GM23248 (cell line): ENCODE measurements at regions not wholly inside any gene's neighbourhood (a gene's known extent, or its start where the extent isn't known, plus 50 kb on each side); places are given as distances from the start of the nearest gene placed in this dataset.
A peak's percentile ranks its signal among the peaks of the same experiment; 100 is the strongest.

Experiments used
- DNase-seq: peaks from one replicate; pipeline ENCODE4 v3.0.0-alpha.2; 2015
- H2AFZ ChIP-seq: fragments of 200-600 bp; sonication (generic); 2 replicates; pipeline ENCODE4 v1.6.1; 2016; ENCODE audit warnings: antibody characterized with exemption
- H3F3A ChIP-seq: fragments of 200-600 bp; sonication (generic); 2 replicates; pipeline ENCODE4 v1.6.1; 2016; ENCODE audit warnings: mild to moderate bottlenecking, antibody characterized with exemption, mixed run types; ENCODE audit not compliant: insufficient read depth
- H3K27ac ChIP-seq: fragments of 200-600 bp; sonication (generic); 2 replicates; pipeline ENCODE4 v1.5.1; 2016; ENCODE audit warnings: mild to moderate bottlenecking
- H3K27me3 ChIP-seq: fragments of 200-600 bp; sonication (generic); replicated peaks from 2 replicates; pipeline ENCODE4 v1.6.1; 2016; ENCODE audit warnings: mild to moderate bottlenecking; ENCODE audit not compliant: insufficient read depth
- H3K36me3 ChIP-seq: fragments of 200-600 bp; sonication (generic); 2 replicates; pipeline ENCODE4 v1.6.1; 2016; ENCODE audit warnings: low read depth, mild to moderate bottlenecking
- H3K4me1 ChIP-seq: fragments of 200-600 bp; sonication (generic); 2 replicates; pipeline ENCODE4 v1.6.1; 2016; ENCODE audit warnings: mild to moderate bottlenecking; ENCODE audit not compliant: insufficient read depth
- H3K4me2 ChIP-seq: fragments of 200-600 bp; sonication (generic); one replicate; pipeline ENCODE4 v1.6.1; 2016; ENCODE audit warnings: mild to moderate bottlenecking; ENCODE audit not compliant: unreplicated experiment
- H3K4me3 ChIP-seq: fragments of 200-600 bp; sonication (generic); 2 replicates; pipeline ENCODE4 v1.5.1; 2016; ENCODE audit warnings: mild to moderate bottlenecking
- H3K79me2 ChIP-seq: fragments of 200-600 bp; sonication (generic); 2 replicates; pipeline ENCODE4 v1.6.1; 2016; ENCODE audit warnings: mild to moderate bottlenecking; ENCODE audit not compliant: insufficient read depth
- H3K9ac ChIP-seq: fragments of 200-600 bp; sonication (generic); 2 replicates; pipeline ENCODE4 v1.6.1; 2016; ENCODE audit warnings: mild to moderate bottlenecking
- H3K9me2 ChIP-seq: fragments of 200-600 bp; sonication (generic); 2 replicates; pipeline ENCODE4 v1.6.1; 2016; ENCODE audit warnings: mixed run types, mild to moderate bottlenecking, moderate library complexity; ENCODE audit not compliant: insufficient read depth
- H3K9me3 ChIP-seq: fragments of 200-600 bp; sonication (generic); one replicate; pipeline ENCODE4 v1.6.1; 2017; ENCODE audit warnings: low read depth
- H4K20me1 ChIP-seq: fragments of 200-600 bp; sonication (generic); 2 replicates; pipeline ENCODE4 v1.6.0; 2016; ENCODE audit not compliant: insufficient read depth
- EZH2 ChIP-seq: fragments of 200-600 bp; sonication (generic); IDR thresholded peaks from 2 replicates; pipeline ENCODE4 v1.6.1; 2018; ENCODE audit warnings: antibody characterized with exemption, mild to moderate bottlenecking; ENCODE audit not compliant: insufficient read depth, poor library complexity, severe bottlenecking
- EZH2phosphoT487 ChIP-seq: fragments of 200-600 bp; sonication (generic); IDR thresholded peaks from 2 replicates; pipeline ENCODE4 v1.6.1; 2018; ENCODE audit warnings: antibody characterized with exemption, moderate library complexity, mild to moderate bottlenecking, low read depth; ENCODE audit not compliant: insufficient read depth
- WGBS, 2 experiments: methylation state at CpG; one replicate each; pipeline ENCODE4 v1.1.6; 2015 to 2017; ENCODE audit warnings: low lambda C conversion rate in 2 of 2, low coverage in 1 of 2; ENCODE audit errors: missing lambda C conversion rate in 2 of 2; 5-methylcytosine and 5-hydroxymethylcytosine counted together
- in situ Hi-C: fragments of 300-500 bp; cut with MboI; formaldehyde crosslinking; loops from 2 replicates; pipeline ENCODE4 v1.15.0; 2020

DNA sequence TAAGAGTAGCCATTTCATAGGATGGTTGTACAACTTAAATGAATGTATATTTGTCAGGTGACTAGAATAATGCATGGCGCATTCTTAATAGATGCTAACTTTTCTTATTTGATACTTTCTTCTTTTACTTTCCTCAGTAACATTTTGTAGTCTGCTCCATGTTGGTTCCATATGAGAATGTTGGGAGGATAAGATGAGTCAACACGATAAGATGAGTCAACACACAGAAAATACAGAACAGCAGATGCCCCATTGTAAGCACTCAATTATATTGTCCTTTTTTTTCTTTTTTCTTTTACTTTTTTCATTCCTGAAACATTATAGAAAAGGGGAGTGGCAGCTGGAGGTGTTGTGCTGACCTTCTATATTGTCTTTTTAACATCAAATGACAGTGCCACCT lies 92.3 kb upstream of the SPATA31C2 start:
- DNase-seq = peak; percentile 30
- Histone ChIP-seq H3K27ac (no peak overlapping the region), H3K27me3 (peaks cover 4% of the 10 kb centered on the region; the same call in 1 of the 2 replicates), H3K4me1 (no peaks in the 10 kb centered on the region), H3K4me2 (no peak overlapping the region), H3K36me3 (no peaks in the 10 kb centered on the region), H3K9me3 (no peaks in the 10 kb centered on the region), H3K9ac (no peak overlapping the region), H3F3A (no peaks in the 10 kb centered on the region), H3K9me2 (no peaks in the 10 kb centered on the region), H3K4me3 (no peak overlapping the region), H3K79me2 (no peaks in the 10 kb centered on the region), H4K20me1 (no peaks in the 10 kb centered on the region), H2AFZ (no peak overlapping the region)
- in situ Hi-C loops = no loop called here
- WGBS, 2 experiments = 42 to 44% methylated on average over 2 of the region's 2 CpGs
- TF ChIP-seq EZH2phosphoT487 (no peak), EZH2 (no peak)

DNA sequence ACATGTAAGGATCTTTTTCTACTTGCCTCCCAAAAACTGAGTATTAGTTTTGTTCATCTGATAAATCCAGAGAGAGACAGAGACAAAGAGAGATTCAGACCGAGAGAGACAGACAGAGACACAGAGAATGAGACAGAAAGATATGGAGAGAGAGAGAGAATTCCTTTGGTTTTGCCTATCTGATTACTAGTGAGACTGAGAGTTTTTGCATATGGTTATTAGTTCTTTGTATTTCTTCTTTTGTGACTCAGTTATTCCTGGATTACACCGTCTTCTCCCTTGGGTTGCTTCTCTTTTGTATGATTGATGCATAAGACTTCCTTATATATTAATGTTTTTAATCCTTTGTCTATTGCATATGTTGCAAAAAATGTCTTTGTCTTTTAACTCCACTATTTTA lies 91.2 kb upstream of the SPATA31C2 start:
- Histone ChIP-seq H3K9ac (no peak overlapping the region), H3K27ac (no peak overlapping the region), H3K36me3 (no peaks in the 10 kb centered on the region), H3F3A (no peaks in the 10 kb centered on the region), H4K20me1 (no peaks in the 10 kb centered on the region), H3K79me2 (no peaks in the 10 kb centered on the region), H3K9me2 (no peaks in the 10 kb centered on the region), H3K4me3 (no peak overlapping the region), H3K4me2 (no peak overlapping the region), H3K4me1 (no peaks in the 10 kb centered on the region), H3K9me3 (no peaks in the 10 kb centered on the region), H2AFZ (no peak overlapping the region), H3K27me3 (peaks cover 4% of the 10 kb centered on the region; the same call in 1 of the 2 replicates)
- WGBS, 2 experiments = 26 to 35% methylated on average over 2 of the region's 2 CpGs
- TF ChIP-seq EZH2 = no peak
- TF ChIP-seq EZH2phosphoT487 = no peak
- in situ Hi-C loops = no loop called here
- no peak for DNase-seq

DNA sequence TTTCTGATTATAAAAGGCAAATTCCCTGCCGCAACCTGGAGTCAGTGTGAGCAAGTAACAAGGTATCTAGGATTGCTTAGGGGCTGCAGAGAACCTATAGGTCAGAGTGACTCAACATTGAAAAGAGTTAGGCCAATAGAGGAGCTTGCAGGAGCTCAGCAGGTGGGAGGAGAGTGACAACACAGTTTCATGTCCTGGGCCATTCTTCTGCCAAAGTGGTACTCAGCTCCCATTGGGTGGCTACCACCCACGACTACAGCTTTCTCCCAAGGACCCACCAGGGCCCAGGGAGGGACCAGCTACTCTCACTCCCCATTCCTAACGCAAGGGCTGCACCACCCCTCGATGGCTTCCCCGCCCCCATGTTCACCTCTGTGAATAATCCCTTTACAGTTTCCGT lies 86.7 kb upstream of the SPATA31C2 start:
- no peaks in the 10 kb centered on the region for H3K4me1 ChIP-seq
- no peak overlapping the region for H3K4me3 ChIP-seq
- in situ Hi-C loops = no loop called here
- H3K9me3 ChIP-seq = no peaks in the 10 kb centered on the region
- H3K27ac ChIP-seq = no peak overlapping the region
- no peak for DNase-seq
- no peaks in the 10 kb centered on the region for H3K9me2 ChIP-seq
- H3K9ac ChIP-seq = no peak overlapping the region
- no peaks in the 10 kb centered on the region for H3K79me2 ChIP-seq
- no peaks in the 10 kb centered on the region for H4K20me1 ChIP-seq
- H2AFZ ChIP-seq = no peak overlapping the region
- H3K4me2 ChIP-seq = no peak overlapping the region
- H3F3A ChIP-seq = no peaks in the 10 kb centered on the region
- WGBS, 2 experiments = 72 to 76% methylated on average over 6 of the region's 6 CpGs
- peaks cover 4% of the 10 kb centered on the region; the same call in 1 of the 2 replicates for H3K27me3 ChIP-seq
- no peaks in the 10 kb centered on the region for H3K36me3 ChIP-seq
- TF ChIP-seq EZH2phosphoT487 (no peak), EZH2 (no peak)

DNA sequence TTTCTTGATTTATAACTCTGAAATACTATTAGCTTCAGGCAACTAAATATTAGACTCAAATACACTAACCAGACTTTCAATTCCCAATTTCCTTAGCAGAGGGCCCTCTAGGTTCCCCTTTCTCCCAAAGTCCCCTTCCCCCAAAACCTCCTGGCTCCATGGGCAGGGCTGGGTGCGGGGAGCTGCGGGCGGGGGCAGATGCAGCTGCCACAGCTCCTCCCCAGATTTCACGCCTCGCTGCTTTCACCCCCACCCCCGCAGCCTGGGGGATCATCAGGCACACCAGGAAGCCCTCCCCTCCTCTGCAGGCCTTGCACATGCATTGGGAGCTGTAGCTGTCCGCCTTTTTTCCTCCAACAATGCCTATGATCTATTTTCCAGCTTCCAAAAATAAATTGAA lies 82.8 kb upstream of the SPATA31C2 start:
- Histone ChIP-seq H4K20me1 (no peaks in the 10 kb centered on the region), H3K9me2 (no peaks in the 10 kb centered on the region), H3K27me3 (no peaks in the 10 kb centered on the region), H3K9ac (no peak overlapping the region), H2AFZ (no peak overlapping the region), H3K27ac (no peak overlapping the region), H3K4me2 (no peak overlapping the region), H3K4me3 (no peak overlapping the region), H3K4me1 (no peaks in the 10 kb centered on the region), H3K9me3 (no peaks in the 10 kb centered on the region), H3F3A (no peaks in the 10 kb centered on the region), H3K79me2 (no peaks in the 10 kb centered on the region), H3K36me3 (no peaks in the 10 kb centered on the region)
- DNase-seq = no peak
- TF ChIP-seq EZH2phosphoT487 = no peak
- no peak for TF ChIP-seq EZH2
- in situ Hi-C loops = no loop called here
- WGBS, 2 experiments = 47 to 70% methylated on average over 2 to 7 of the region's 7 CpGs

DNA sequence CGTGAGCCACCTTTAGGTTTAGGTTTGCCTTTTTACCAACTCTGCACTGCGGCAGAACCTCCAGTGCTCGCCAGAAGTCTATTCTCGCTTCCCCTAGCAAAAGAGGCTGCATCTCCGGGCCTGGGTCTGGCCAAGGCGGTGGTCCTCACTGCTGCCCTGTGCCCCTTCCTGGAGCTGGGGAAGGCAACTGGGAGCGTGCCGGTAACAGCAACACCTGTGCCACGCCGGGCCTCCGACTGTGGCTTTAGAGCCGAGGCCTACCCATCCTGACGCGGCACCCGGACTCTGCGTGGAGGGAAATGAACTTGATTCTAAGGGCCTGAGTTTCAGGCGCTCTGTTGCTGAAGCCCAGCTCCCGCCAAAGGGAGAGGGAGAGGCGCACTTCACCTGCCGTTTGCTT lies 82.4 kb upstream of the SPATA31C2 start:
- H4K20me1 ChIP-seq = no peaks in the 10 kb centered on the region
- DNase-seq = no peak
- H3K9me3 ChIP-seq = no peaks in the 10 kb centered on the region
- no peak overlapping the region for H2AFZ ChIP-seq
- no peaks in the 10 kb centered on the region for H3K27me3 ChIP-seq
- WGBS, 2 experiments = 87 to 91% methylated on average over 20 of the region's 20 CpGs
- no peaks in the 10 kb centered on the region for H3K4me1 ChIP-seq
- in situ Hi-C loops = no loop called here
- H3K36me3 ChIP-seq = no peaks in the 10 kb centered on the region
- H3K4me2 ChIP-seq = no peak overlapping the region
- H3K9me2 ChIP-seq = no peaks in the 10 kb centered on the region
- no peaks in the 10 kb centered on the region for H3K79me2 ChIP-seq
- H3K9ac ChIP-seq = no peak overlapping the region
- no peak overlapping the region for H3K4me3 ChIP-seq
- H3K27ac ChIP-seq = no peak overlapping the region
- no peaks in the 10 kb centered on the region for H3F3A ChIP-seq
- TF ChIP-seq EZH2 (no peak), EZH2phosphoT487 (no peak)
